Activated CD4-positive, alpha-beta T cell treated with anti-CD3 and anti-CD28 coated beads, Interleukin-2, Interleukin-4, amounts not matched to agents 100 ng/mL and 50 ng/mL, durations not matched to agents 16 hours and 8 hours (primary cell): ENCODE measurements at regions not wholly inside any gene's neighbourhood (a gene's known extent, or its start where the extent isn't known, plus 50 kb on each side); places are given as distances from the start of the nearest gene placed in this dataset.

ENCODE experiments used
- DNase-seq: peaks from one replicate; pipeline ENCODE4 v3.0.0-alpha.2; 2020; ENCODE audit warnings: low spot score

- no peak for DNase-seq
Measured at GRCh38 chr2:163265562-163265961, 427.0 kb upstream of the KCNH7 start.

- DNase-seq, result no peak
Measured at GRCh38 chr2:163264341-163264740, 425.8 kb upstream of the KCNH7 start.

- no peak for DNase-seq
Measured at GRCh38 chr2:163259489-163259888, 420.9 kb upstream of the KCNH7 start.

GRCh38 chr2:163255086-163255485 is 416.5 kb upstream of the KCNH7 start:
- DNase-seq, result no peak

- DNase-seq, result no peak
Measured at GRCh38 chr2:163253621-163254285, 415.2 kb upstream of the KCNH7 start.

GRCh38 chr2:163252199-163252598 is 413.6 kb upstream of the KCNH7 start:
- DNase-seq, result no peak

GRCh38 chr2:163248376-163249253 is 410.0 kb upstream of the KCNH7 start:
- DNase-seq, result no peak

GRCh38 chr2:163247847-163248220 is 409.3 kb upstream of the KCNH7 start:
- no peak for DNase-seq

GRCh38 chr2:163247156-163247846 is 408.7 kb upstream of the KCNH7 start:
- DNase-seq, result no peak

- DNase-seq, result no peak
Measured at GRCh38 chr2:163246135-163246534, 407.6 kb upstream of the KCNH7 start.

GRCh38 chr2:163236553-163236952 is 398.0 kb upstream of the KCNH7 start:
- no peak for DNase-seq

GRCh38 chr2:163231666-163232065 is 393.1 kb upstream of the KCNH7 start:
- no peak for DNase-seq

GRCh38 chr2:163213661-163214081 is 375.1 kb upstream of the KCNH7 start:
- DNase-seq, result no peak

- no peak for DNase-seq
Measured at GRCh38 chr2:163210430-163210918, 371.9 kb upstream of the KCNH7 start.

GRCh38 chr2:163207693-163208370 is 369.3 kb upstream of the KCNH7 start:
- no peak for DNase-seq

GRCh38 chr2:163205589-163206254 is 367.2 kb upstream of the KCNH7 start:
- no peak for DNase-seq

- no peak for DNase-seq
Measured at GRCh38 chr2:163200741-163201140, 362.2 kb upstream of the KCNH7 start.

- no peak for DNase-seq
Measured at GRCh38 chr2:163198972-163199371, 360.4 kb upstream of the KCNH7 start.

- no peak for DNase-seq
Measured at GRCh38 chr2:163198007-163198406, 359.4 kb upstream of the KCNH7 start.

- DNase-seq, result no peak
Measured at GRCh38 chr2:163191372-163191771, 352.8 kb upstream of the KCNH7 start.

GRCh38 chr2:163187995-163188655 is 349.6 kb upstream of the KCNH7 start:
- DNase-seq, result no peak
